ENCODE measurements at regions not wholly inside any gene's neighbourhood (a gene's known extent, or its start where the extent isn't known, plus 50 kb on each side); places are given as distances from the start of the nearest gene placed in this dataset.

- no peak for DNase-seq (ENCODE audit: low spot score)
- ChIA-PET CTCF (ENCODE audit: low intra/inter-chr PET ratio, low total read pairs) (no interaction called here), POLR2A (no interaction called here)
- WGBS (ENCODE audit: low lambda C conversion rate), result 11% methylated on average over 6 of the region's 6 CpGs
- BruUV-seq (replicated peaks), result no TSS peak
- no peak overlapping the region for H3K27ac ChIP-seq (ENCODE audit: extremely low read length, insufficient read depth, low read length)
- no peak overlapping the region for H3K4me2 ChIP-seq (ENCODE audit: low read depth, low read length)
- intact Hi-C loops (cut with micrococcal nuclease; ENCODE audit: unreplicated experiment), result no loop called here
- no peak overlapping the region for H3K4me3 ChIP-seq (replicated peaks in 1 of 3; ENCODE audit: insufficient read depth in 1 of 3, low read depth in 2 of 3, low read length in 3 of 3)
- in situ Hi-C loops (cut with HindIII; ENCODE audit: extremely low pct_ligation_motif_present, low pct_unique_long_range_greater_than_20kb), result no loop called here
- H3K9me3 ChIP-seq (ENCODE audit: low read length), result peaks cover 96% of the 10 kb centered on the region
- TF ChIP-seq MLXIP (CRISPR knock-in tag; IDR thresholded peaks at IDR 0.05; ENCODE audit: borderline replicate concordance), result no peak
- TF ChIP-seq SSRP1 (CRISPR knock-in tag; IDR thresholded peaks at IDR 0.05), result no peak
- TF ChIP-seq ZNF740 (CRISPR knock-in tag; IDR thresholded peaks at IDR 0.05), result no peak
- no peak for TF ChIP-seq EEA1 (CRISPR knock-in tag; IDR thresholded peaks at IDR 0.05; ENCODE audit: borderline replicate concordance)
- no peak for TF ChIP-seq ATF5 (CRISPR knock-in tag; IDR thresholded peaks at IDR 0.05; ENCODE audit: low read depth)
- TF ChIP-seq RFXAP (CRISPR knock-in tag; IDR thresholded peaks at IDR 0.05; ENCODE audit: borderline replicate concordance), result no peak
- H4K20me1 ChIP-seq (ENCODE audit: insufficient read depth, low read length), result no peaks in the 10 kb centered on the region
- no peaks in the 10 kb centered on the region for H3K27me3 ChIP-seq (ENCODE audit: control insufficient read depth in 1 of 2, insufficient read depth in 2 of 2, low read length in 2 of 2)
- no peak overlapping the region for H2AFZ ChIP-seq (ENCODE audit: low read length)
- ATAC-seq, result no peak
- H3K36me3 ChIP-seq (replicated peaks in 1 of 2; ENCODE audit: control insufficient read depth in 1 of 2, insufficient read depth in 2 of 2, low read length in 2 of 2), result no peaks in the 10 kb centered on the region
- no peaks in the 10 kb centered on the region for H3K79me2 ChIP-seq (ENCODE audit: insufficient read depth, low read length)
- H3K4me1 ChIP-seq (ENCODE audit: insufficient read depth, low read length), result no peaks in the 10 kb centered on the region
- no peak overlapping the region for H3K9ac ChIP-seq (ENCODE audit: insufficient read depth, low read depth, low read length)
- FAIRE-seq, result no peak
Measured at GRCh38 chr1:238468068-238468467, 577.3 kb upstream of the ZP4 start.
